LNCaP clone FGC (cell line): ENCODE measurements at regions not wholly inside any gene's neighbourhood (a gene's known extent, or its start where the extent isn't known, plus 50 kb on each side); places are given as distances from the start of the nearest gene placed in this dataset.

ENCODE experiments used
- DNase-seq: peaks from one replicate; pipeline ENCODE4 v3.0.0-alpha.2; 2011; ENCODE audit warnings: low read depth
- H3K4me3 ChIP-seq: 2 replicates; pipeline ENCODE4 v1.5.1; 2011; ENCODE audit warnings: mild to moderate bottlenecking, low read depth, low read length, control low read depth
- CTCF ChIP-seq: IDR thresholded peaks from 2 replicates; pipeline ENCODE4 v1.5.1; 2012; ENCODE audit warnings: mild to moderate bottlenecking; ENCODE audit not compliant: control insufficient read depth, insufficient read depth; ENCODE audit errors: extremely low read depth

GRCh38 chr6:77979204-77979603 lies 326.4 kb downstream of the MEI4 start:
- DNase-seq: no peak
- no peak overlapping the region for H3K4me3 ChIP-seq
- TF ChIP-seq CTCF: no peak

GRCh38 chr6:77986380-77987034 lies 333.7 kb downstream of the MEI4 start:
- no peak for TF ChIP-seq CTCF

GRCh38 chr6:77987035-77987384 lies 334.2 kb downstream of the MEI4 start:
- no peak overlapping the region for H3K4me3 ChIP-seq
- DNase-seq: no peak
- no peak for TF ChIP-seq CTCF

More at GRCh38 chr6:77986380-77987034, 333.7 kb downstream of the MEI4 start:
- H3K4me3 ChIP-seq: no peak overlapping the region
- DNase-seq: no peak

- no peak overlapping the region for H3K4me3 ChIP-seq
- no peak for DNase-seq
- TF ChIP-seq CTCF: no peak
Observed at GRCh38 chr6:78010130-78010529, 357.3 kb downstream of the MEI4 start.

GRCh38 chr6:78020586-78020985 lies 367.7 kb downstream of the MEI4 start:
- TF ChIP-seq CTCF: no peak
- no peak overlapping the region for H3K4me3 ChIP-seq
- no peak for DNase-seq

- no peak for DNase-seq
- no peak for TF ChIP-seq CTCF
Observed at GRCh38 chr6:78025502-78025901, 372.7 kb downstream of the MEI4 start.

GRCh38 chr6:78031228-78031627 lies 378.4 kb downstream of the MEI4 start:
- H3K4me3 ChIP-seq: no peak overlapping the region
- TF ChIP-seq CTCF: no peak
- DNase-seq: no peak

More at GRCh38 chr6:78025502-78025901, 372.7 kb downstream of the MEI4 start:
- H3K4me3 ChIP-seq: no peak overlapping the region
